Keratinocyte (primary cell): ENCODE measurements at regions not wholly inside any gene's neighbourhood (a gene's known extent, or its start where the extent isn't known, plus 50 kb on each side); places are given as distances from the start of the nearest gene placed in this dataset.

Experiments used
- DNase-seq: peaks from one replicate; pipeline ENCODE4 v3.0.0-alpha.2; 2011; ENCODE audit warnings: low read depth, missing footprints, low spot score
- FAIRE-seq: peaks from 2 replicates; lab custom pipeline; 2011; peaks lifted over from hg19 to GRCh38; lab: Jason Lieb, UNC
- H2AFZ ChIP-seq: 2 replicates; pipeline ENCODE4 v1.6.0; 2012; ENCODE audit warnings: low read length, control low read depth, inconsistent platforms; ENCODE audit not compliant: control insufficient read depth
- H3K27ac ChIP-seq: 2 replicates; pipeline ENCODE4 v1.5.1; 2011; ENCODE audit warnings: low read length; ENCODE audit not compliant: control insufficient read depth, insufficient read depth
- H3K27me3 ChIP-seq: 3 replicates; pipeline ENCODE4 v1.6.0; 2011; ENCODE audit warnings: low read length; ENCODE audit not compliant: control insufficient read depth, insufficient read depth; ENCODE audit errors: extremely low read depth
- H3K36me3 ChIP-seq, 2 experiments: 2 replicates in 1 of 2; 3 replicates in 1 of 2; pipeline ENCODE4 v1.5.1; 2011; ENCODE audit warnings: low read length in 2 of 2, mild to moderate bottlenecking in 1 of 2; ENCODE audit not compliant: control insufficient read depth in 2 of 2, insufficient read depth in 2 of 2; ENCODE audit errors: extremely low read depth in 1 of 2
- H3K4me1 ChIP-seq: 3 replicates; pipeline ENCODE4 v1.5.1; 2011; ENCODE audit warnings: low read length; ENCODE audit not compliant: control insufficient read depth, insufficient read depth; ENCODE audit errors: extremely low read depth
- H3K4me2 ChIP-seq: 3 replicates; pipeline ENCODE4 v1.6.0; 2011; ENCODE audit warnings: low read depth, low read length; ENCODE audit not compliant: control insufficient read depth, insufficient read depth; ENCODE audit errors: extremely low read depth
- H3K4me3 ChIP-seq, 3 experiments: fragments of 200-600 bp in 1 of 3; sonication (generic) in 1 of 3; 2 replicates in 2 of 3; 3 replicates in 1 of 3; pipeline ENCODE4 v1.5.1; 2011 to 2016; ENCODE audit warnings: low read length in 3 of 3, mild to moderate bottlenecking in 3 of 3, control low read depth in 2 of 3, inconsistent platforms in 1 of 3, low read depth in 1 of 3, mixed read lengths in 1 of 3, mixed run types in 1 of 3, moderate library complexity in 1 of 3; ENCODE audit not compliant: control insufficient read depth in 2 of 3, insufficient read depth in 2 of 3; ENCODE audit errors: extremely low read depth in 1 of 3
- H3K79me2 ChIP-seq: 2 replicates; pipeline ENCODE4 v1.6.0; 2012; ENCODE audit warnings: low read length; ENCODE audit not compliant: control insufficient read depth, insufficient read depth
- H3K9ac ChIP-seq: 3 replicates; pipeline ENCODE4 v1.6.0; 2011; ENCODE audit warnings: low read length; ENCODE audit not compliant: control insufficient read depth, insufficient read depth; ENCODE audit errors: extremely low read depth
- H3K9me1 ChIP-seq: 3 replicates; pipeline ENCODE4 v1.6.0; 2011; ENCODE audit warnings: low read length; ENCODE audit not compliant: control insufficient read depth, insufficient read depth; ENCODE audit errors: extremely low read depth
- H3K9me3 ChIP-seq: 2 replicates; pipeline ENCODE4 v1.5.1; 2012; ENCODE audit warnings: low read depth, low read length; ENCODE audit not compliant: control insufficient read depth
- H4K20me1 ChIP-seq: 3 replicates; pipeline ENCODE4 v1.6.0; 2011; ENCODE audit warnings: low read length; ENCODE audit not compliant: control insufficient read depth, insufficient read depth; ENCODE audit errors: extremely low read depth
- CTCF ChIP-seq, 3 experiments: IDR thresholded peaks in 1 of 3; conservative IDR thresholded peaks in 1 of 3; optimal IDR thresholded peaks in 1 of 3; 2 replicates in 2 of 3; 3 replicates in 1 of 3; pipeline versions ENCODE3 to v1.5.1; 2011; ENCODE audit warnings: low read length in 3 of 3, mild to moderate bottlenecking in 3 of 3, moderate library complexity in 2 of 3, control low read depth in 1 of 3, inconsistent platforms in 1 of 3; ENCODE audit not compliant: insufficient read depth in 2 of 3; ENCODE audit errors: extremely low read depth in 1 of 3
- EZH2 ChIP-seq: IDR thresholded peaks from one replicate; pipeline ENCODE4 v1.6.1; 2012; ENCODE audit warnings: inconsistent platforms, mild to moderate bottlenecking, low read length, moderate library complexity
- dilution Hi-C: fragments of 300-500 bp; cut with MboI; formaldehyde crosslinking; loops from one replicate; pipeline ENCODE4 v1.7.0; 2020; ENCODE audit warnings: low sequenced_read_pairs; ENCODE audit not compliant: extremely low pct_ligation_motif_present

- DNase-seq (no peak), FAIRE-seq (no peak)
- Histone ChIP-seq H3K9ac (no peak overlapping the region), H3K9me1 (no peaks in the 10 kb centered on the region), H3K79me2 (no peaks in the 10 kb centered on the region), H3K27me3 (no peaks in the 10 kb centered on the region), H4K20me1 (no peaks in the 10 kb centered on the region), H2AFZ (no peak overlapping the region), H3K9me3 (no peaks in the 10 kb centered on the region), H3K4me3 (no peak overlapping the region), H3K4me1 (no peaks in the 10 kb centered on the region), H3K4me2 (no peak overlapping the region), H3K27ac (no peak overlapping the region), H3K36me3 (no peaks in the 10 kb centered on the region)
- no peak for TF ChIP-seq CTCF (optimal IDR thresholded peaks at IDR 0.05 in 1 of 3, IDR thresholded peaks at IDR 0.05 in 1 of 3, conservative IDR thresholded peaks at IDR 0.05 in 1 of 3; ENCODE audit: extremely low read depth in 1 of 3, insufficient read depth in 2 of 3, low read length in 3 of 3)
- TF ChIP-seq EZH2, result no peak
- dilution Hi-C loops, result no loop called here
Observed at GRCh38 chr3:177960014-177960413, 576.2 kb upstream of the KCNMB2 start.

GRCh38 chr3:177960722-177961121 is 575.5 kb upstream of the KCNMB2 start:
- H4K20me1 ChIP-seq, result no peaks in the 10 kb centered on the region
- H3K9me3 ChIP-seq, result no peaks in the 10 kb centered on the region
- no peak overlapping the region for H3K27ac ChIP-seq
- dilution Hi-C loops, result no loop called here
- no peak overlapping the region for H3K4me2 ChIP-seq
- H3K36me3 ChIP-seq, result no peaks in the 10 kb centered on the region
- no peaks in the 10 kb centered on the region for H3K4me1 ChIP-seq
- FAIRE-seq (no peak), DNase-seq (no peak)
- TF ChIP-seq CTCF (optimal IDR thresholded peaks at IDR 0.05 in 1 of 3, IDR thresholded peaks at IDR 0.05 in 1 of 3, conservative IDR thresholded peaks at IDR 0.05 in 1 of 3; ENCODE audit: extremely low read depth in 1 of 3, insufficient read depth in 2 of 3, low read length in 3 of 3), result no peak
- no peak for TF ChIP-seq EZH2
- no peaks in the 10 kb centered on the region for H3K27me3 ChIP-seq
- H3K9me1 ChIP-seq, result no peaks in the 10 kb centered on the region
- no peak overlapping the region for H2AFZ ChIP-seq
- H3K9ac ChIP-seq, result no peak overlapping the region
- H3K79me2 ChIP-seq, result no peaks in the 10 kb centered on the region
- H3K4me3 ChIP-seq, result no peak overlapping the region
